GM12872 (cell line): ENCODE measurements at regions not wholly inside any gene's neighbourhood (a gene's known extent, or its start where the extent isn't known, plus 50 kb on each side); places are given as distances from the start of the nearest gene placed in this dataset.

Experiments
- TF ChIP-seq, protein P1 (sequence below): IDR thresholded peaks from 3 replicates; pipeline ENCODE4 v1.5.1; 2011; ENCODE audit warnings: low read depth, mild to moderate bottlenecking, low read length, moderate library complexity; ENCODE audit not compliant: insufficient read depth

DNA sequence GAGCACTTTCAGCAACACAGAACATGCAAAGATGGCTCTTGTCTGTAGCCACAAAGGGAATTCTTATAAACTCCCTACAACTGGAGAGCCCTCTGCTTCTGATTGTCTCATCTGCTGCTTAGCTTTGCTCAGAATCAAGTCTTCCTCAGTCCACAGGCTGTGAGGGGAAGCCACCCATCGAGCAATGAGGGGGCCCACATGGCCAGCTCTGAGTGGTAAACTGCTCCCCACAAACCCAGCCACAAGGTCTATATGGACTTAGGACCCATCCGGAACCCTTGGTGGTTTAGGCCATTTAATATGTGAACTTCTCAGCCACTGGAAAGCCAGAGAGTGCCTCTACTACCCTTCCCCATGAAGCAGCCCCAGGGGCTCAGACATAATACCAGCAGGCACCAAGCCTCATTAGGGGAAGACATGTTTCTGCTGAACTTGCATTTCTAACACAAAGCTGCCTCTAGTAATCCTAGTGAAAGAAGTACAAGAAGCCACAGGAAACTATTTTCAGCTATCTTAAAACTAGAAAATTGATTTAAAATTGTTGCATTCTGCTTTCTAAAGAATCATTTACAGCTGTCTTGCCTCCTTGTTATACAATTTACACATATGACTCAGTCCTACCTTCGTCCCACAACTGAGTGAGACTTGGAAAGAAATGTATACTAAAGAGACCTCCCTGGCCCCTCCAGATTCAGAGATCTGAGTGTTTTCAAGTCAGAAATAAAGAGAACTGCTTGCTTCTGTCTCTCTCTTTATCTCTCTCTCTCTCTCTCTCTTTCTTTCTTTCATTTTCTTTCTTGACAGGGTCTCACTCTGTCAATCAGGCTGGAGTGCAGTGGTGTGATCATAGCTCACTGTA is 90.2 kb downstream of the ESM1 start:
- TF ChIP-seq, protein P1, sequence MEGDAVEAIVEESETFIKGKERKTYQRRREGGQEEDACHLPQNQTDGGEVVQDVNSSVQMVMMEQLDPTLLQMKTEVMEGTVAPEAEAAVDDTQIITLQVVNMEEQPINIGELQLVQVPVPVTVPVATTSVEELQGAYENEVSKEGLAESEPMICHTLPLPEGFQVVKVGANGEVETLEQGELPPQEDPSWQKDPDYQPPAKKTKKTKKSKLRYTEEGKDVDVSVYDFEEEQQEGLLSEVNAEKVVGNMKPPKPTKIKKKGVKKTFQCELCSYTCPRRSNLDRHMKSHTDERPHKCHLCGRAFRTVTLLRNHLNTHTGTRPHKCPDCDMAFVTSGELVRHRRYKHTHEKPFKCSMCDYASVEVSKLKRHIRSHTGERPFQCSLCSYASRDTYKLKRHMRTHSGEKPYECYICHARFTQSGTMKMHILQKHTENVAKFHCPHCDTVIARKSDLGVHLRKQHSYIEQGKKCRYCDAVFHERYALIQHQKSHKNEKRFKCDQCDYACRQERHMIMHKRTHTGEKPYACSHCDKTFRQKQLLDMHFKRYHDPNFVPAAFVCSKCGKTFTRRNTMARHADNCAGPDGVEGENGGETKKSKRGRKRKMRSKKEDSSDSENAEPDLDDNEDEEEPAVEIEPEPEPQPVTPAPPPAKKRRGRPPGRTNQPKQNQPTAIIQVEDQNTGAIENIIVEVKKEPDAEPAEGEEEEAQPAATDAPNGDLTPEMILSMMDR, result no peak

DNA sequence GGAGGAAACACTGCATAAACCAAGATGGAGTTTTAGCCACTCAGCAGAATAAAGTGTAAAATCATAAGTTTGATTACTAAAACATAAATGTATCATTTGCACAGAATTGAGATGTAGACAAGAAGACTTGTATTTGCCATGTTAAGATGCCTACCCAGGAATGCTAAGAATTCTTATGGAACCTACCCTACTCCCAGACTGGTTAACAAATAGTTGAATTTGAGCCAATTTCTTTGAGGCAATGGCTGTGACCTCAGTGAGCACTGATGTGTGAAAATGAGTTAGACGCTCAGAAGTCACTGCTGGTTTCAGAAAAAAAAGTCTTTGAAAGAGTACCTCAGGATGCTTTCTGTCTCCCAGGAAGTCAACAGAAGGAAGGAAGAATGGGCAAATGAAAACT is 95.6 kb downstream of the ESM1 start:
- TF ChIP-seq, protein P1, result no peak

DNA sequence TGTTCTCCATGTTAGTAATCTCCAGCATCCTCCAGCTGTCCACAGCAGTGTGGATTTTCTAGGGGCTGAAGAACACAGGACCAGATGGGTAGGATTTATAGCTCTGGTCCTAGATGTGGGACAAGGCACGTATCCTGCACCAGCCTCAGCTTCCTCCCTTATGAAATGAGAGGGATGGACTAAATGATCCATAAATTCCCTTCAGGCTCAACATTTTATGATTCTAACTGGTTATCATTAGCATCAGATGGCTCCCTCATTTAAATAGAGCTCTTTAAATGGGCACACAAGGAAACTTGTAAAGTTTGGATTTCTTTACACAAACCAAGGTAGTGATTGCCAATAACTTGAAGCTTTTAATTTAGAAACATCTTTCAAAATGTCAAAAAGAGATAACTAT is 97.7 kb downstream of the ESM1 start:
- TF ChIP-seq, protein P1, result no peak

DNA sequence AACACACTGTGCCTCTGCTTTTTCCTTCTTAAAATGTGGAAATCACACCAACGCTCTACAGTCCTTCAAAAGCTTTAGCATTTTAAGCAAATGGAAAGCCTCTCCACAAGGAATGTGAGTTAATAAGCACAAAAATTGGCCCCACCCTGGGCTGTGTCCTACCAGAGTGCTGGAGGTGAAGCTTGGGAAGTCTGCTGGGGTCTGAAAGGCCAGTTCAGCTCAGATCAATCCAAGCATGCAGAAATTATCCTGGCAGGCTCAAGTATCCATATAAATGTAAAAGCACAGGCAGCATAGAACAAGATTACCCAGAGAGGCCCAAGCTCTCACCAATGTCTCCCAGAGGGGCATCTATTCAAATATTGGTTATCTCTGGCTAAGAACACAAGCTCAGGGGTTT is 98.5 kb downstream of the ESM1 start:
- TF ChIP-seq, protein P1, result no peak

DNA sequence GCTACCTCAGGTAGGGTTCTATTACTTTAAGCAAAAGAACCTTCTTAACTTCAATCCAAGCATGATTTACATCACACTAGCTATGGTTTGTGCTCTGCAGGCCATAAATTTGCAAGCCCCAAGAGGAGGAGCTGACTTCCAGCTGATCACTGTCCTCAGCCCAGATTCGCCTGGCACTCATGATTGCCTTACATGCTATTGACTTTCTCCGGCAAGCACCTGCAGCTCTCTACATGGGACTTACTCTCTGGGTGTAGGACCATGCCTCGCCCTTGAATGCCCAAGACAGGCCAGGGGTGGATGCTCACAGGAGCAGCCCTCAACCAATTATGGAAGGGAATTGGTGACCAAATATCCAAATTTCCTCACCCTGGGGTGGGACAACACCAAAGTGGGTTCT is 99.8 kb downstream of the ESM1 start:
- TF ChIP-seq, protein P1, result no peak

DNA sequence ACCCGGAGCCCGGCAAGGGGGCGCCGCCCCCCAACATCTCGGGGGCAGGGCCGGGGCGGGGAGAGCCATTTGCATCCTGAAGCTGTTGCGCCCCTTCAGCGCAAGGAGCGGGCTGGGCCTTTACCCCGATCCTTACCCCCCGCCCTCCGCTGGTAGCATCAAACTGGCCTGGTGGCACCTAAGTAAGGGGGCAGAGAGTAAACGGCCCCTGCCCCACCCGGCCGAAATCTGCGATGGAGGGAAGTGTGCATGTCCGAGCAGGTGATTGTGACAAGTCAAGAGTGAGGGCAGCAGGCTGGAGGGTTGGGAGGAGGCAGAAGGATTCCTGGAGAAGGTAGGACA is 101.2 kb downstream of the ESM1 start:
- TF ChIP-seq, protein P1, result no peak

DNA sequence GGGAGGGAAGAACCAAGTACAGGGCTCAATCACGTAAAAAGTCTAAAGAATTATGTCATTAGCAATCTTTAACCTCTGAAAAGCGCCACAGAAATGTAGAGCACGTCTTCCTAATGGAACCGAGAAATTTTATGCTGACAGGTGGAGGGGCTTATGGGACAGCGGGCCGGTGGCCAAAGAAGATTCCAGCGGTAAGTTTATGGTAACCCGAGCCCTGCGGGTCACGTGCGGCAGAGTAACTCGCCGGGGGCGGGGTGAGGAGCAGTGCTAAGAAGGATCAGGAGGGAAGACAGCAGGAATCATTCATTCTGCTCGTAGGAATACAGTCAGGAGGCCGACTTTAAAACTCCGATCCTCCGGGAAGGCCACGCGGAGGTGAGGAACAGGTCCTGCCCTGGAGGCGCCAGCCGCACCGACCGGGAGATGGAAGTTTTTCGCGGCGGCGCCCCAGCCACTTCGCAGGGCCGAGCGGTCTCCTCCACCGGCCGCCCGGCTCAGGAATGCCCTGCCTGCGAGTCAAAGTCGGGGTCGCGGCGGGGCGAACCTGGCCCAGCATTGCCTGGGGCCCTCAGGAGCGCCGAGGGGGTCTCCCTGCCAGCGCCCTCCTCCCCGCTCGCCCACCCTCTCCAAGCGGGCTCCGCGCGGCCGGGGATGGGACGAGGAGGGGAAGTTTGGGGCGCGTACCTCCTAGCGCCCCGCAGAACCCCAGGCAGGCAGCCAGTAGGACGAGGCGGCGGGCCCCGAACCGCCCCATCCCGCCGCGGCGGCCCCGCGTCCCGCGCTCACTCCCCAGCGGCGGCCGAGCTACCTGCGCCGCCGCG is 101.8 kb downstream of the ESM1 start:
- TF ChIP-seq, protein P1, result no peak
